GM12875 (cell line): ENCODE measurements at regions not wholly inside any gene's neighbourhood (a gene's known extent, or its start where the extent isn't known, plus 50 kb on each side); places are given as distances from the start of the nearest gene placed in this dataset.

Source experiments
- H3K4me3 ChIP-seq: one replicate; pipeline ENCODE4 v1.5.1; 2011; ENCODE audit warnings: low read depth, low read length, control low read depth
- TF ChIP-seq, protein P1 (sequence below): IDR thresholded peaks from 2 replicates; pipeline ENCODE4 v1.5.1; 2011; ENCODE audit warnings: low read depth, mild to moderate bottlenecking, control low read depth, inconsistent platforms, low read length, moderate library complexity, borderline replicate concordance; ENCODE audit not compliant: insufficient read depth

DNA sequence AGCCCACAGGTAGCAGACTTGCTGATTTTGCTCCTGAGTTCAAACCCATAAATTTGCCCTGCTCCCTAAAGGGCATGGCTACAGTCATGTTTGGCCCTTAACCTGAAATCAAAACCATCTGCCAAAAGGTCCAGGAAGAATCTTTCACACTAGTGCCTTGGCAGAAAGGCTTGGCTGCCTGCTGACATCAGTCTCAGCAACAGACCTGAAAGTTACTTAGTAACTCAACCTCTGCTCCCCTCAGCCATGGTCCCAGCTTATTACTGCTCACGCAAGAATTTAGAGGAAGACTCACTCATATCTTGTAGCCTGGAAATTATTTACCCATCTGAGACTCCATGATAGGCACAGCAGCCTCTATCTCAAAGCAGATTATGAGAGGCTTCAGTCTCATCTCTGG is 98.0 kb upstream of the KIF2B start:
- H3K4me3 ChIP-seq, result no peak overlapping the region
- TF ChIP-seq, protein P1, sequence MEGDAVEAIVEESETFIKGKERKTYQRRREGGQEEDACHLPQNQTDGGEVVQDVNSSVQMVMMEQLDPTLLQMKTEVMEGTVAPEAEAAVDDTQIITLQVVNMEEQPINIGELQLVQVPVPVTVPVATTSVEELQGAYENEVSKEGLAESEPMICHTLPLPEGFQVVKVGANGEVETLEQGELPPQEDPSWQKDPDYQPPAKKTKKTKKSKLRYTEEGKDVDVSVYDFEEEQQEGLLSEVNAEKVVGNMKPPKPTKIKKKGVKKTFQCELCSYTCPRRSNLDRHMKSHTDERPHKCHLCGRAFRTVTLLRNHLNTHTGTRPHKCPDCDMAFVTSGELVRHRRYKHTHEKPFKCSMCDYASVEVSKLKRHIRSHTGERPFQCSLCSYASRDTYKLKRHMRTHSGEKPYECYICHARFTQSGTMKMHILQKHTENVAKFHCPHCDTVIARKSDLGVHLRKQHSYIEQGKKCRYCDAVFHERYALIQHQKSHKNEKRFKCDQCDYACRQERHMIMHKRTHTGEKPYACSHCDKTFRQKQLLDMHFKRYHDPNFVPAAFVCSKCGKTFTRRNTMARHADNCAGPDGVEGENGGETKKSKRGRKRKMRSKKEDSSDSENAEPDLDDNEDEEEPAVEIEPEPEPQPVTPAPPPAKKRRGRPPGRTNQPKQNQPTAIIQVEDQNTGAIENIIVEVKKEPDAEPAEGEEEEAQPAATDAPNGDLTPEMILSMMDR, result no peak

DNA sequence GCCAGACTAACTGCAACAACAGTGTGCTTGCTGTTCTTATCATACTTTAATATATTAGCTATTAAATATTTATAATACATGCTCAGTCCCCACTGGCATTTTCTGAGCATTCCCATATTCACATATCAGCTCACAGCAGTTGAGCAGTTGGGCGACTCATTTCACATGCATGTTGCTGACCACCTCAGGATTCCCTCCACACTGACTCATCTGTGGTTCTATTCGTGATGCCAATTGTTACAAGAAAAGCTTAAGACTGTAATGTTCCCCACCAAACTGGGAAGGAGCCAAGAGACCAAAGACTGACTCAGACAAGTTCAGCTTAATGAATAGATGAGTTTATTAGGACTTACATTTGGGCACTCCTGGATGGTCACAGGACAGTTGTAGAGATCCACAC is 100.3 kb upstream of the KIF2B start:
- TF ChIP-seq, protein P1, result no peak
- no peak overlapping the region for H3K4me3 ChIP-seq

DNA sequence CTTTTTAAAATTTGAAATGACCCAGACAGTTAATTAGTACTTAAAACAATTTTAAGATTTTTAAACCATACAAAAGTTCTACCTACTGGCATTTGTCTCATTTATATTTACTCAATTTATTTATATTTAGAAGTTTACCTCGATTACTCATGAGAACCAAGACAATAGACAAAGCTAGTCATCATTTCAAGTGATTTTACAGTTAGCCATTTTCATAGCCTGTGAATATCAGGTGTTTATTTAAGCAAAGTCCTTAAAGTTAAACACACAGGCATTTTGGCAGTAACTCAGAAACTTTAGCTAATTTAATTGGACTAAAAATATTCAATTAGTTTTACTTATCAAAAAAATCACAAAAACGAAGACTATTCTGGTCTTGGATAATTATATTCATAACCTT is 101.6 kb upstream of the KIF2B start:
- no peak overlapping the region for H3K4me3 ChIP-seq
- TF ChIP-seq, protein P1, result no peak

DNA sequence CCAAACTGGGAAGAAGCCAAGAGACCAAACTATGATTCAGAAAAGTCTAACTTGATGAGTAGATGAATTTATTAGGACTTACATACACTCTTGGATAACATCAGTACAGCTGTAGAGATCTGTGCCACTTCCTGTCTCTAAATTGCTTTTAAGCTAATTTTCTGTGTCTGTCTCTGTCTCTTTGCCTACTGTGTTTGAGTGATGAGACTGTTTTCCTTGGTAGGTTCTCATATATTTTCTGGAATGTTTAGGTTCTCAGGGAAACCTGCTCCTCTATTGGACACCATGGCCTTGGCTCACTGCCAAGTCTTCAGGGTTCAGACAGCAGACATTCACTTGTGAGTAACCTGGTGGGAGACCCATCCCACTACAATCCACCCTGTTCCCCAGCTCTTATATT is 103.5 kb upstream of the KIF2B start:
- TF ChIP-seq, protein P1, result no peak
- no peak overlapping the region for H3K4me3 ChIP-seq

DNA sequence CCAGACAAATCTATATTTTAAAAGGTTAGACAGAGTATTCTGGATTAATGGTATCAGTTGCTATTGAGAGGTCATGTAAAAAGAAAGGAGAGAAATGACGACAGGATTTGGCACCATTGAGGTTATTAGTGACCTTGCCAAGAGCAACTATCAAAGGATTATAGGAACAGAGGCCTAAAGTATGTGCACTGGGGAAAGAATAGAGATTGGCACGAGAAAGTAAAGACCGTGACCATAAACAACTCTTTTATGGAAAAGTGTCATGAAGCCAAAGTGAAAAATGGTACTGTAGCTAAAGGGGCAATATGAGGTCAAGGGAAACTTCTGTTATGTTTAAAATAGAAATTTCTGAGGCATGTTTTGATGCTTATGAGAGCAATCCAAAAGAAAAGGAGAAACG is 115.2 kb upstream of the KIF2B start:
- H3K4me3 ChIP-seq, result no peak overlapping the region
- TF ChIP-seq, protein P1, result no peak

DNA sequence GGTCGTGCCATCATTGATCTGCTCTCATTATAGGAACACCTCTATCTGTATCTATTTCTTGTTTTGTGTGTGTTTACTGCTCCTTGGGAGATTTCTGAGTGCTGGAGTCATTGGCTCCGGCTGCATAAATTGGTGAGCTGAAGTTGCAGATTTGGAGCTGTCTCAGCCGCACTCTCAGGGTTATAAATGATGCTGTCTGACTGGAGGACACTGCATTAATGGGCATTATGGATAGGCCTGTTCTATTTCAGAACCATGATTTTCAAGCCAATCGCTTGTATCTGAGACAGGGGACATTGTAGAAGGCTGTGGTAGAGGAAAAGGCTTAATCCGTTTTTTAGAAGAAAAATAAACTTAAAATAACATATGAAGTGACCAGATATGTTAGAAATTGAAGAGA is 126.4 kb upstream of the KIF2B start:
- TF ChIP-seq, protein P1, result no peak
- no peak overlapping the region for H3K4me3 ChIP-seq

DNA sequence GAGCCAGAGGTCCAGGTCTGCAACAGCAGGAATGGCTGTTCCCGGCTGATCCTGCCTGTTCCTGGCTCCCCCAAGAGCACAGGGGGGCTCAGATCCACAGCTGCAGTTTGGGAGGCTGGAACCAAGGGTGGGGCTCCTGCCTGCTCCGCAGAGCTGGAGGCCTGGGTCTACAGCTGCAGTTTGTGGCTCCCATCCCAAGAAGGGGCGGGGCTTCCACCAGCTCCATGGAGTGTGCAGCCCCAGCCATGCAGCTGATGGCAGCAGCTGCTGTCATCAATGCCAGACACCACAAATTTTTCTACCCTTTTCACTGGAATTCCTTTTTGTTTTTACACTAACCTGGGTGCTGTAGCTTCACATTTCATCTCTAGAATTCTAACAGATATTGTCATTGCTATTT is 135.4 kb upstream of the KIF2B start:
- TF ChIP-seq, protein P1, result no peak
- H3K4me3 ChIP-seq, result no peak overlapping the region
